ENCODE measurements at regions not wholly inside any gene's neighbourhood (a gene's known extent, or its start where the extent isn't known, plus 50 kb on each side); places are given as distances from the start of the nearest gene placed in this dataset.

GRCh38 chr20:40431611-40432010 is 257.4 kb downstream of the MAFB start:
- no peak overlapping the region for H3K4me2 ChIP-seq
- no peaks in the 10 kb centered on the region for H3K79me2 ChIP-seq
- no peaks in the 10 kb centered on the region for H3K4me1 ChIP-seq (ENCODE audit: insufficient read depth)
- DNase-seq (ENCODE audit: low spot score), result no peak
- TF ChIP-seq EZH2 (IDR thresholded peaks at IDR 0.05; ENCODE audit: borderline replicate concordance) (no peak), CTCF (IDR thresholded peaks at IDR 0.05; ENCODE audit: poor library complexity) (no peak), EZH2phosphoT487 (IDR thresholded peaks at IDR 0.05; ENCODE audit: low read depth, severe bottlenecking, unreplicated experiment) (no peak)
- H2AFZ ChIP-seq, result no peak overlapping the region
- H3K9me2 ChIP-seq (replicated peaks; ENCODE audit: insufficient read depth), result no peaks in the 10 kb centered on the region
- H3K4me3 ChIP-seq, result no peak overlapping the region
- H4K20me1 ChIP-seq (ENCODE audit: insufficient read depth, poor library complexity, severe bottlenecking), result no peaks in the 10 kb centered on the region
- no peaks in the 10 kb centered on the region for H3K9me3 ChIP-seq (ENCODE audit: low read depth)
- H3K27me3 ChIP-seq, result no peaks in the 10 kb centered on the region
- no peaks in the 10 kb centered on the region for H3K36me3 ChIP-seq (replicated peaks; ENCODE audit: insufficient read depth, low read depth)
- 83% methylated on average over 3 of the region's 3 CpGs for WGBS (ENCODE audit: low lambda C conversion rate, missing lambda C conversion rate)
- H3K27ac ChIP-seq, result no peak overlapping the region

- no peak overlapping the region for H3K4me2 ChIP-seq
- no peak overlapping the region for H2AFZ ChIP-seq
- no peaks in the 10 kb centered on the region for H3K27me3 ChIP-seq
- 87% methylated on average over 4 of the region's 4 CpGs for WGBS (ENCODE audit: low lambda C conversion rate, missing lambda C conversion rate)
- H3K4me3 ChIP-seq, result no peak overlapping the region
- no peaks in the 10 kb centered on the region for H3K79me2 ChIP-seq
- H3K36me3 ChIP-seq (replicated peaks; ENCODE audit: insufficient read depth, low read depth), result no peaks in the 10 kb centered on the region
- no peak for DNase-seq (ENCODE audit: low spot score)
- H3K27ac ChIP-seq, result no peak overlapping the region
- H3K9me2 ChIP-seq (replicated peaks; ENCODE audit: insufficient read depth), result no peaks in the 10 kb centered on the region
- no peaks in the 10 kb centered on the region for H4K20me1 ChIP-seq (ENCODE audit: insufficient read depth, poor library complexity, severe bottlenecking)
- H3K9me3 ChIP-seq (ENCODE audit: low read depth), result no peaks in the 10 kb centered on the region
- H3K4me1 ChIP-seq (ENCODE audit: insufficient read depth), result no peaks in the 10 kb centered on the region
- no peak for TF ChIP-seq CTCF (IDR thresholded peaks at IDR 0.05; ENCODE audit: poor library complexity)
- no peak for TF ChIP-seq EZH2 (IDR thresholded peaks at IDR 0.05; ENCODE audit: borderline replicate concordance)
- no peak for TF ChIP-seq EZH2phosphoT487 (IDR thresholded peaks at IDR 0.05; ENCODE audit: low read depth, severe bottlenecking, unreplicated experiment)
Observed at GRCh38 chr20:40431112-40431511, 257.9 kb downstream of the MAFB start.

DNA sequence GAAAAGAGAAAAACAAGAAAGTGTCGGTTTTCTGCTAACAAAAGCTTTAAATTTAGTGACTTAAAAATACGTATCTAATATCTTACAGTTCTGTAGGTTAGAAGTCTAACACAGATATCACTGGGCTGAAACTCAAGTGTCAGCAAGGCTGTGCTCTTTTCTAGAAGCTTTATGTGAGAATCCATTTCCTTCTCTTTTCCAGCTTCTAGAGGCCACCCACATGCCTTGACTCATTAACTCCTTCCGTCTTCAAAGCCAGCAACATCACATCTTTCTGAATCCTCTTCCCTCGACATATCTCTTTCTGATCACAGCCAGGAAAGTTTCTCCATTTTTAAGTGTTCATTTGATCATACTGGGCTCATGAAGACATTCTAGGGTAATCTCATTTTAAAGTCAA is 262.0 kb downstream of the MAFB start:
- Histone ChIP-seq H2AFZ (no peak overlapping the region), H3K79me2 (no peaks in the 10 kb centered on the region), H3K36me3 (replicated peaks; ENCODE audit: insufficient read depth, low read depth) (no peaks in the 10 kb centered on the region), H4K20me1 (ENCODE audit: insufficient read depth, poor library complexity, severe bottlenecking) (no peaks in the 10 kb centered on the region), H3K4me1 (ENCODE audit: insufficient read depth) (no peaks in the 10 kb centered on the region), H3K9me3 (ENCODE audit: low read depth) (no peaks in the 10 kb centered on the region), H3K9me2 (replicated peaks; ENCODE audit: insufficient read depth) (no peaks in the 10 kb centered on the region), H3K27ac (no peak overlapping the region), H3K4me2 (no peak overlapping the region), H3K27me3 (no peaks in the 10 kb centered on the region), H3K4me3 (no peak overlapping the region)
- TF ChIP-seq EZH2phosphoT487 (IDR thresholded peaks at IDR 0.05; ENCODE audit: low read depth, severe bottlenecking, unreplicated experiment) (no peak), EZH2 (IDR thresholded peaks at IDR 0.05; ENCODE audit: borderline replicate concordance) (no peak), CTCF (IDR thresholded peaks at IDR 0.05; ENCODE audit: poor library complexity) (no peak)
- DNase-seq (ENCODE audit: low spot score), result no peak
- WGBS (ENCODE audit: low lambda C conversion rate, missing lambda C conversion rate), result 72% methylated on average over 4 of the region's 4 CpGs

- H3K4me3 ChIP-seq, result no peak overlapping the region
- TF ChIP-seq EZH2phosphoT487 (IDR thresholded peaks at IDR 0.05; ENCODE audit: low read depth, severe bottlenecking, unreplicated experiment) (no peak), EZH2 (IDR thresholded peaks at IDR 0.05; ENCODE audit: borderline replicate concordance) (no peak), CTCF (IDR thresholded peaks at IDR 0.05; ENCODE audit: poor library complexity) (no peak)
- no peak overlapping the region for H2AFZ ChIP-seq
- no peaks in the 10 kb centered on the region for H3K9me2 ChIP-seq (replicated peaks; ENCODE audit: insufficient read depth)
- no peaks in the 10 kb centered on the region for H3K79me2 ChIP-seq
- H3K27me3 ChIP-seq, result no peaks in the 10 kb centered on the region
- H3K36me3 ChIP-seq (replicated peaks; ENCODE audit: insufficient read depth, low read depth), result no peaks in the 10 kb centered on the region
- no peak overlapping the region for H3K27ac ChIP-seq
- 96% methylated on average over 1 of the region's 1 CpG for whole genome bisulfite sequencing (ENCODE audit: low lambda C conversion rate, missing lambda C conversion rate)
- no peaks in the 10 kb centered on the region for H3K9me3 ChIP-seq (ENCODE audit: low read depth)
- no peak overlapping the region for H3K4me2 ChIP-seq
- H3K4me1 ChIP-seq (ENCODE audit: insufficient read depth), result no peaks in the 10 kb centered on the region
- H4K20me1 ChIP-seq (ENCODE audit: insufficient read depth, poor library complexity, severe bottlenecking), result no peaks in the 10 kb centered on the region
- no peak for DNase-seq (ENCODE audit: low spot score)
Observed at GRCh38 chr20:40424695-40425094, 264.3 kb downstream of the MAFB start.
